ENCODE measurements at regions not wholly inside any gene's neighbourhood (a gene's known extent, or its start where the extent isn't known, plus 50 kb on each side); places are given as distances from the start of the nearest gene placed in this dataset.
"Not testable (repeated sequence)": the region's sequence is repeated elsewhere in the genome, so short reads cannot be mapped to it uniquely, and the experiment has no call there.

DNA sequence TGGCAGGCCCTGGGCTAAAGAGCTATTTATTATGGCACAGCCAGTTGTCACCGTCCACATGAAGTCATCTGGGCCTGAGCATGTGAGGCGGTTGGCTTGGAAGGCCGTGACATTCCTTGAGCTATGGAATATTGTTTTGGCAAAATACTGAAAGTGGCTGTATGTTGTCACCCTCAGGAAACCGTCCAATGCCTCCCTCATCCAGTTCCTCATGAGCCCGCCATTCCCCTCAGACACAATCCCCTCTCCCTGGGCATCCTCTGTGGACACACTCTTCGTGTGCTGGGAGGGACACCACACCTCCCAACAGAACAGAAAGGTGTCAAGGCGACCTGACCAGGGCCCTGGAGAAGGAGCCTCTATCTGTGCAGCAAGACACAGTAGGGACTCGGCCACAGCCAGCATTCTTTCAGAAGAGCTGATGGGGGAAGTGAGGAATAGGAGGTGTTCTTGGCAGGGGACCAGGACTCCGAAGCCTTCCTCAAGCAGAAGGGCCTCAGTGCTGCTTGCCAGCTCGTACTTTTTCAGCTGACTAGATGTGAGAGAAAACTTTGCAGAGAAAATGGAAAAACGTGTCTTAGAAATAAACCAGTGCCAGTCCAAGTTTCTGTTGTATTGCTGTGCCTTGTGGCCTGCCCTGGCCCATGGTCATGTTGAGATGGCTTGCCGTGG lies 120.5 kb downstream of the SOD2 start:
- H3K36me3 ChIP-seq (ENCODE audit: insufficient read depth, low read length): no peaks in the 10 kb centered on the region
- peaks cover 4% of the 10 kb centered on the region for H3K9me3 ChIP-seq (ENCODE audit: control insufficient read depth, insufficient read depth, low read length)
- no peaks in the 10 kb centered on the region for H3K4me1 ChIP-seq (ENCODE audit: insufficient read depth, low read length)
- H3K9ac ChIP-seq (ENCODE audit: low read depth, low read length): no peak overlapping the region

DNA sequence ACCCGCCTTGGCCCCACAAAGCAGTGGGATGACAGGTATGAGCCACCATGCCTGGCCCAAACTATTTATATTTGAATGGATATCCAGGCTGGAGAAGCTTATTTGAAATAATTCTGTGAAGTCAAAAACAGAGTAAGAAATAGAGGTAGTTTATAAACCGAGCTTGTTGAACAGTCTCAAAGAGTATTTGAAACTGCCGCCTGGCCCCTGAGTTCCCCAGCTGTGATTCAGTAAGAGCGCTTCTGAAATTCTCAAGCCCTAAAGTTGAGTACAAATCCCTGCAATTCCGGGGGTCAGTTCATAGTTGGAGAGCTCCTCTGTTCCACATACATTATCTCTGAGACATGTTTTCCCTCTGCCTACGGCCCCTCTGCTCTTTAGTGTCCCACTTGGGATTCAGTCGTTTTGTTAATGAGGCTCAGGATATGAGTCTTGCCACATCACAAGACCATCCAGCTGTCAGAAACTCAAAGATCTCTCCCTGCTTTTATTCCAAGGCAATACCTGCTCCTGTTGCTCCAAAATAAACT lies 127.8 kb downstream of the SOD2 start:
- H3K9me3 ChIP-seq (ENCODE audit: control insufficient read depth, insufficient read depth, low read length): peaks cover 4% of the 10 kb centered on the region; the same call in 1 of the 2 replicates
- no peaks in the 10 kb centered on the region for H3K36me3 ChIP-seq (ENCODE audit: insufficient read depth, low read length)
- no peaks in the 10 kb centered on the region for H3K4me1 ChIP-seq (ENCODE audit: insufficient read depth, low read length)
- no peak overlapping the region for H3K9ac ChIP-seq (ENCODE audit: low read depth, low read length)

DNA sequence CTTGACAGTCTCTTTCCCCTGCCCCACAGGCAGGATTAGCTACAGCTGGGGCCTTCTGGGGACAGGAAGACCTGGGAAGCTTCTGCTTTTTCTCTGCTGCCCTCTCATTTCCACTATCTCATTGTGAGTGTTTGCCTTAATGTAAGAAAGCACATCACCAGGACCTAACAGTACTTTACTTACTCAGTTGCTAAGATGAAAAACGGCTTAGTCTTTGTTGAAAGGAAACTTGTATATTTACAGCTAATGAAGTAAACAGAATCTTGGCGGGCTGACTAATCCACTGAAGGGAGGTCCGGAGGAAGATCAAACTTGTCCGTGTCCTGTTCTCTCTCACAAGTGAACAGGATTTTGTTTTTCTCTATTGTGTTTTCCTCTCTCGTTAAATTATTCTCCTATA lies 128.6 kb downstream of the SOD2 start:
- H3K36me3 ChIP-seq (ENCODE audit: insufficient read depth, low read length): no peaks in the 10 kb centered on the region
- H3K9me3 ChIP-seq (ENCODE audit: control insufficient read depth, insufficient read depth, low read length): no peaks in the 10 kb centered on the region; the same call in 1 of the 2 replicates
- H3K9ac ChIP-seq (ENCODE audit: low read depth, low read length): no peak overlapping the region
- H3K4me1 ChIP-seq (ENCODE audit: insufficient read depth, low read length): no peaks in the 10 kb centered on the region

DNA sequence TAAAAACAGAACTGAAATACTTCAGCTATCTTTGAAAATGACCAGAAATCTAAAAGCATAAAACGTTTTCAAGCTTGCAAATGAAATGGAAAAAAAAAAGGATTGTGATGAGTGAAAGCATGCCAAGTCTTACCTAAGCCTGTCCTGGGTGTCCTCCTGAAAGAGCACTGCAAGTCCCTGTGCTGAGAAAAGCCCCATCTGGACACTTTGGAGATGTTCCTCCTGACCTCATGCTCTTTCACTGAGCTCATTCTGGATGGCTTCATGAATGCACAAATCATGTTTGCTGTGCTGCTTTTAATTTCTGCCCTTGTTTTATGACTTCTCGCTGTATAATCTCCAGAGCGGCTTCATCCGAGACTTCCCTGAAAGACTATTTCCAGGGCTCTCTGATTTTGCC lies 136.0 kb downstream of the SOD2 start:
- H3K9me3 ChIP-seq (ENCODE audit: control insufficient read depth, insufficient read depth, low read length): no peaks in the 10 kb centered on the region
- no peaks in the 10 kb centered on the region for H3K4me1 ChIP-seq (ENCODE audit: insufficient read depth, low read length)
- no peak overlapping the region for H3K9ac ChIP-seq (ENCODE audit: low read depth, low read length)
- H3K36me3 ChIP-seq (ENCODE audit: insufficient read depth, low read length): no peaks in the 10 kb centered on the region

DNA sequence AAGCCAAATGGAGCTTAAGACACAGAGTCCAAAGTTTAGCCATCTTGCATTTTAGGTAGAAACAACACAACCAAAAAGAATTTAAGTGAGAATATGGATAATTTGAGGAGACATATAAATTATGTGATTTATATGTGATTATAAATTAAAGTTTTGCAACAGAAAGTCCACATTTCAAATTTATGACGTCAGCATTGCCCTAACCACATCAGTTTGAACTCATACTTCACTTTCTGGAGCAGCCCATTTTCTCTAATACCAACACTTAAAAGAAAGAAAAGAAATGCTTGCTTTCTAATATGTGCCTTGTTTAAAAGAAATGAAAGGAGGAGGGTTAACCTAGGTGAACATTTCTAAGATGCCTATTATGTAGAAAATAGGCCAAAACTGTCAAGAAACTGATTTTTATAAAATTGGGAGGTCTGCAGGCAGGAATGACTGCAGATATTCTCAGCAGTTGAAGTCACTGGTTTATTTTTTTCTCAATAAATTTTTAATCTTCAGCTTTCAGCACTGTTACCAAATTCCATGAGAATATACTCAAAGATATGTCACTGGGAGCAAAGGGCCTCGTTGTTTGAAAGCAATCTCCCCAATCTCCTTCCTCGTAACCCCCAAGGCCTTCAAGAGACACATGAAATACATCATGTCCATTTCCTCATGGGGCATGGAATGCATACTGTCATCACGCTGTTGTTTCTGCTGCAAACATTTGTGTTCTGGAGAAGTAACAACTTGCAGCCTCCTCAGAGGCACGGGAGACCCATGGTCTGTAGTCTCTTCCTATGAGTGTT lies 137.8 kb downstream of the SOD2 start:
- H3K36me3 ChIP-seq (ENCODE audit: insufficient read depth, low read length): no peaks in the 10 kb centered on the region
- H3K9ac ChIP-seq (ENCODE audit: low read depth, low read length): no peak overlapping the region
- H3K9me3 ChIP-seq (ENCODE audit: control insufficient read depth, insufficient read depth, low read length): no peaks in the 10 kb centered on the region
- no peaks in the 10 kb centered on the region for H3K4me1 ChIP-seq (ENCODE audit: insufficient read depth, low read length)

DNA sequence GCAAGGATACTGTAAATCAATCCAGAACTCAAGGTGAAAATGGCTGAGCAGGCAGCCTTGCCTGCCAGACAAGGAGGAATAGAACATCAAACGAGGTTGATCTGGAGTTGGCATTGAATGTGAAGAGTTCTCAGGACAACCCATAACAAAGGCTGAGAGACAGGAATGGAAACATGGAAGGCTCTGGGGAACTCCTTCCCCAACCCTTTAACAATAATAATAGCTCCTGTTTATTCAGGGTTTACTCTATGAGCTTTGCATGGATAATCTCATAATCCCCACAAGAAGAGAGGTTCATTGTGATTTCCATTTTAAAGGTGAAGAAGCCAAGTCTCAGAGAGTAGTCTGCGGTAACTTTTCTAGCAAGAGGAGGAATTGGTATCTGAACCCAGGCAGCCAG lies 151.7 kb downstream of the SOD2 start:
- Histone ChIP-seq H3K9ac (ENCODE audit: low read depth, low read length) (no peak overlapping the region), H3K9me3 (ENCODE audit: control insufficient read depth, insufficient read depth, low read length) (no peaks in the 10 kb centered on the region), H3K36me3 (ENCODE audit: insufficient read depth, low read length) (no peaks in the 10 kb centered on the region), H3K4me1 (ENCODE audit: insufficient read depth, low read length) (no peaks in the 10 kb centered on the region)

DNA sequence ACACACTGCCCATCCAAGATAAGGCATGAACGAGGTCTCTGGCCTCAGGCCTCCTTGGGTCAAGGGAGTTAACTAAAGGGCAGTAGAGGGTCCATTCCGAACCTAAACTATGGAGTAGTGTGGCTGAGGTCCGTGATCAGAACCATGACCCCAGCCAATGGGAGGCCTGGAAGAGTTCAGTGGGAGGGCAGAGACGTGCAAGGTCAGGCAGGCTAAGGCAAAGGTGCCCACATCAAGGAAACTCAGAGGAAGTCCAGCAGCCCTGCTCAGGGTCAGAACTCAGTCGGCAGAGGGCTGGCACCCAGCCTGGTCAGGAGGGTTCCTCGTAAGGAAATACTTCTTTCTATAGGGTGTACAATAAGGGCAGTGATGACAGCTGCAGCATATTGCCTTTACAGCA lies 152.2 kb downstream of the SOD2 start:
- H3K36me3 ChIP-seq (ENCODE audit: insufficient read depth, low read length): no peaks in the 10 kb centered on the region
- H3K4me1 ChIP-seq (ENCODE audit: insufficient read depth, low read length): no peaks in the 10 kb centered on the region
- H3K9me3 ChIP-seq (ENCODE audit: control insufficient read depth, insufficient read depth, low read length): no peaks in the 10 kb centered on the region
- no peak overlapping the region for H3K9ac ChIP-seq (ENCODE audit: low read depth, low read length)

DNA sequence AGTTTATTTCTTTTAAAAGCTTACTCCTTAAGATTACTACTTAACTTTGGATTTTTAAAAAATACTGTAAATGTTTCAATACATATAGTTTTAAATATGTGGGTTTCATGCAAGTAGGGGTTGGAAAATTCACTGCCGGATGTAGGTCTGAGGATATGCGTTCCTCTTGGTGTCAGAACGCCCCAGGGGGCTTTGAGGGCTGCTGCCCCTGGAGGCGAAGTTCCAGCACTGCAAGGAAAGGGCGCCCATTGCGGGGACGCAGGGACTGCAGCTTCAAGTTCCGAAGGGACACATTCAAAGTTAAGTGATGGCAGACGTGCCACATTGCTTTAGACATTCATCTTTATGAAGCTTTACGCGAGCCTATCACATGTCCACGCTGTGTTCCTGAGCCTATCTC lies 152.9 kb downstream of the SOD2 start:
- Histone ChIP-seq H3K9ac (ENCODE audit: low read depth, low read length) (no peak overlapping the region), H3K9me3 (ENCODE audit: control insufficient read depth, insufficient read depth, low read length) (no peaks in the 10 kb centered on the region), H3K36me3 (ENCODE audit: insufficient read depth, low read length) (no peaks in the 10 kb centered on the region), H3K4me1 (ENCODE audit: insufficient read depth, low read length) (no peaks in the 10 kb centered on the region)

DNA sequence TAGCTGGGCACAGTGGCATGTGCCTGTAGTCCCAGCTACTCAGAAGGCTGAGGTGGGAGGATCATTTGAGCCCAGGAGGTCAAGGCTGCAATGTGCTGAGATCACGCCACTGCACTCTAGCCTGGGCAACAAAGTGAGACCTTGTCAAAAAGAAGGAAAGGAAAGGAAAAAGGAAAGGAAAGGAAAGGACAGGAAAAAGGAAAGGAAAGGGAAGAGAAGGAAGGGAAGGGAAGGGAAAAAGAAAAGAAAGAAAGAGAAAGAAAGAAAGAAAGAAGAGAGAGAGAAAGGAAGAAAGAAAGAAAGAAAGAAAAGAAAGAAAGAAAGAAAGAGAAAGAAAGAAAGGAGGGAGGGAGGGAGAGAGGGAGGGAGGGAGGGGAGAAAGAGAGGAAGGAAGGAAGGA lies 155.0 kb downstream of the SOD2 start:
- H3K9ac ChIP-seq (ENCODE audit: low read depth, low read length); H3K4me1 ChIP-seq (ENCODE audit: insufficient read depth, low read length); H3K9me3 ChIP-seq (ENCODE audit: control insufficient read depth, insufficient read depth, low read length); H3K36me3 ChIP-seq (ENCODE audit: insufficient read depth, low read length): not testable (repeated sequence)

DNA sequence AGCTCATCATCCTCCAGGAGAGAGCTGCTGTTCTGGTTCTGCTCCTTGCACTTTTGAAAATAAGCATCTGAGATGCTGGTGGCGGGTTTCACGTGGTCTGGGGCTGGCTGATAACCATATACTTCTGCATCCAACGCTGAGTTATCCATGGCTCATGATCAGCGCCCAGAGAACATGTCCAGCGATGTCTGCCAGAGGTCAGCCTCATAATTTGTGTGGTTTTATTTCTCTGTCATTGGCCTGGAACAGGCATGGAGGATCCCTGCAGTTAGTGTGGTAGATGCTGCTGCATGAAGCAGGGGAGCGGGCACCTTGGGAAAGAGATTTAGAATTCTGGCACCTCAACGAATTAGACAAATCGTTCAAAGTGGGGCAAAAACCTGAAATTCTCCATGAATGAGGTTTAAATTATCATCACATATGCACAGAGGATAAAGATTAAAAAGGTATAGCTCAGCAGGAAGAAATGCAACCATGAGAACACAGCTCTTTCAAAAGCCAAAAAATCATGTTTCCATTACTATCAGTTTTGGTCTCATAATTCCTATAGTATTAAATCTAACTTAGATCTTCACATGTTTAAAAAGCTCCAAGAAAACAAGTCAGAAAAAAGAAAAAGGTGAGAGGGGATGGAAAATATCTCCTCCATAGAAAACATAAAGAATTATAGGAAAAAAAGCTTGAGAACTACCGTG lies 157.2 kb downstream of the SOD2 start:
- no peaks in the 10 kb centered on the region for H3K4me1 ChIP-seq (ENCODE audit: insufficient read depth, low read length)
- no peaks in the 10 kb centered on the region for H3K36me3 ChIP-seq (ENCODE audit: insufficient read depth, low read length)
- no peaks in the 10 kb centered on the region for H3K9me3 ChIP-seq (ENCODE audit: control insufficient read depth, insufficient read depth, low read length)
- no peak overlapping the region for H3K9ac ChIP-seq (ENCODE audit: low read depth, low read length)

DNA sequence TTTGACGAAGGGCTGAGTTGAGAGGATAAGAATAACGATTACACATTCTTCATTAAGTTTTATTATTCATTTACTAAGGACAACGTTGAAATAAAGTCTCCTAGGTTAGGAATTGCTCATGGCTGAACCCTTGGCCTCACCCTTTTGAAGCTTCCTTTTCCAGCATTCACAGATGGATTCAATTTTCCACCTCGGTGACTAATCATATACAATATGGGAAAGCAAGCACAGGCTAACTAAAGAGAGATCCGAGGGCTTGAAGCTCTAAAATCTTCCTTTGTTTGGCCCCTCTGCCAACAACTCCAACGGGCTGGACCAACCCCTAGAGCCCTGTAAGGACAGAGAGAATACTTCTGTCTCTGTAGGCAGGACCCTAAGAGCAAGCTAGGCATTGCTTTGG lies 159.5 kb downstream of the SOD2 start:
- no peaks in the 10 kb centered on the region for H3K4me1 ChIP-seq (ENCODE audit: insufficient read depth, low read length)
- H3K9me3 ChIP-seq (ENCODE audit: control insufficient read depth, insufficient read depth, low read length): no peaks in the 10 kb centered on the region
- no peak overlapping the region for H3K9ac ChIP-seq (ENCODE audit: low read depth, low read length)
- no peaks in the 10 kb centered on the region for H3K36me3 ChIP-seq (ENCODE audit: insufficient read depth, low read length)

DNA sequence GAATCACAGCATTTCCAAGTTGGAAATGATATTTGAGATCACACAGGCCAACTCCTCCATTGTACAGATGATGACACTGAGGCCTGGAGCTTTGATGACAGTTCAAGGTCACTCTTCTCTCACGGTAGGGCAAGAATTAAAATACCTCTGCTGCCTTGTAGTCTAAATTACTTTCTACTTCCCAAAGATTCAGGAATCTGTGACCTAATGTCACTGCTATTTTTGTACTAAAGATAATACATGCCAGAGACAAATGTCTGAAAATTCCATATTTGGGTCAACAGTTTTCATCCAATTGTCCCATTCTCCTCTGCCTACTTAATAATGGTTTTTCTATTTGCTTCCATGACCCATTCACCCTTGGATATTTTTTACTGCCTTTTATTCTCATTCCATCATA lies 160.0 kb downstream of the SOD2 start:
- H3K9me3 ChIP-seq (ENCODE audit: control insufficient read depth, insufficient read depth, low read length): no peaks in the 10 kb centered on the region
- H3K36me3 ChIP-seq (ENCODE audit: insufficient read depth, low read length): no peaks in the 10 kb centered on the region
- H3K9ac ChIP-seq (ENCODE audit: low read depth, low read length): no peak overlapping the region
- H3K4me1 ChIP-seq (ENCODE audit: insufficient read depth, low read length): no peaks in the 10 kb centered on the region

DNA sequence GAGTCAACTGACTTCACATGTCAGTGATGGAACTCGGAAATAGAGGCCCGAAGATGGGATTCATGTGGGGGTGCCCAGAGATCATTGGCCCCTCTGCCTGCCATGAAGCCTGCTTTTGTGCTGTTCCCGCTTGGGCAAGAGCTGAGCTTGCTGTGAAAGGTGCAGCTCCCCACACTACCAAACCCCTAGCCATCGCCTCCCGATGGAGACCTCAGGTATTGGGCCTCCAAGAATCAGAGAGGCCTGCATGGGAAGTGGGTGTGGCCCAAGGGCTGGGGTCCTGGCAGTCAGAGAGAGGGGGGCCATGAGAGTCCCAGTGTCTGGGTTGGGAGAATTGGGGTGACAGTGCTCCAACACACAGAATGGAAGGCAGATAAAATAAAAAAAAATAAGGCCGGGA lies 160.9 kb downstream of the SOD2 start:
- H3K36me3 ChIP-seq (ENCODE audit: insufficient read depth, low read length): no peaks in the 10 kb centered on the region
- H3K9me3 ChIP-seq (ENCODE audit: control insufficient read depth, insufficient read depth, low read length): no peaks in the 10 kb centered on the region
- no peaks in the 10 kb centered on the region for H3K4me1 ChIP-seq (ENCODE audit: insufficient read depth, low read length)
- no peak overlapping the region for H3K9ac ChIP-seq (ENCODE audit: low read depth, low read length)

DNA sequence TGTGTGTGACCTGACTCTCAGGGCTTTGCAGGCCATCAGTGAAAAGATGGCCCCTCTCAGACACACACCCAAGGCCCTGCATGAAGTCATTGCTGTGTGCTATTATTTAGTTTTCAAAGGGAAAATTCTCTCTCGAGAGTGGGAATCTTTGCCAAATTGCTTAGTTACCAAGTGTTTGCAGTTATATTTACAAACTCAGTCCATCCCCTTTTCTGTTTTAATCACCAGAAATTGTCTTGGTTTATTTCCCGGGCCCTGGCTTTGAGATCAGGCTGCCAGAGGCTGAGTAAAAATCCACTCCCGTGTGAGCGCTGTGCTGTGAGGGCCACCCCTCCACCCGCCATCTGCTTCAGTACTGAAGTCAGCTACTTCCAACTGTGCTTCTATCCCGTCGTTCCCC lies 163.1 kb downstream of the SOD2 start:
- H3K9ac ChIP-seq (ENCODE audit: low read depth, low read length): no peak overlapping the region
- H3K4me1 ChIP-seq (ENCODE audit: insufficient read depth, low read length): no peaks in the 10 kb centered on the region
- no peaks in the 10 kb centered on the region for H3K36me3 ChIP-seq (ENCODE audit: insufficient read depth, low read length)
- H3K9me3 ChIP-seq (ENCODE audit: control insufficient read depth, insufficient read depth, low read length): no peaks in the 10 kb centered on the region

DNA sequence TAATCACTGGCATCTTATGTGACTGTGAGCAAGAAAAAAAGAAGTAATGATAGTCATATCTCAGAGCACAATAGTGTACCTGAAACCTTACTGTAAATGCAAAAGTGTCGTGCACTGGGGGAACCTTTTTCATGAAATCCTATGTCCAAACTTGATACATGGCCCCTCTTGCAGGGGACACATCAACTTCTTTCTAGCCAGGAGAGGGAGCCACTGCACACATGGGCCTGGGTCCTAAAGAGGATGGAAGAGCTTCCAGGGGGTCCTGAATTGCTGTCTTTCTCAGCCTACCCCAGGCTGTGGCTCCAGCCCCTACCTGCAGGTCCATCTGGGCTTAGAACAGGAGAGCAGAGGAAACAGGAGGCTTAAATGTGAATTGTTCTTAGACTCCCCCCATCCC lies 165.7 kb downstream of the SOD2 start:
- Histone ChIP-seq H3K36me3 (ENCODE audit: insufficient read depth, low read length) (no peaks in the 10 kb centered on the region), H3K4me1 (ENCODE audit: insufficient read depth, low read length) (no peaks in the 10 kb centered on the region), H3K9me3 (ENCODE audit: control insufficient read depth, insufficient read depth, low read length) (no peaks in the 10 kb centered on the region)

More for the DNA sequence above, 165.7 kb downstream of the SOD2 start:
- H3K9ac ChIP-seq (ENCODE audit: low read depth, low read length): no peak overlapping the region
